Ovary (tissue), 7 donors: ENCODE measurements at regions not wholly inside any gene's neighbourhood (a gene's known extent, or its start where the extent isn't known, plus 50 kb on each side); places are given as distances from the start of the nearest gene placed in this dataset.

Experiments used
- DNase-seq, 5 donors: peaks; one replicate each; pipeline ENCODE4 v3.0.0-alpha.2; 2019 to 2020
- H3K27ac ChIP-seq, 2 donors: fragments of 200-600 bp; one replicate each; pipeline versions ENCODE4 v1.5.1 to v1.8.0; 2019 to 2022
- H3K27me3 ChIP-seq: fragments of 200-600 bp; one replicate; pipeline ENCODE4 v1.8.0; 2022
- H3K36me3 ChIP-seq: fragments of 200-600 bp; sonication (generic); one replicate; pipeline ENCODE4 v1.5.1; 2019
- H3K4me1 ChIP-seq: one replicate; pipeline ENCODE4 v1.8.1; 2013; ENCODE audit warnings: mild to moderate bottlenecking, moderate library complexity; ENCODE audit not compliant: insufficient read depth
- H3K4me3 ChIP-seq: fragments of 200-600 bp; sonication (generic); one replicate; pipeline ENCODE4 v1.5.1; 2017
- H3K9me3 ChIP-seq, 2 donors: fragments of 200-600 bp in 1 of 2; sonication (generic) in 1 of 2; one replicate each; pipeline versions ENCODE4 v1.5.1 to v1.8.1; 2013 to 2019; ENCODE audit warnings: mild to moderate bottlenecking in 1 of 2, moderate library complexity in 1 of 2
- EP300 ChIP-seq: sonication (generic); formaldehyde crosslinking; IDR thresholded peaks from one replicate; pipeline ENCODE4 v1.6.1; 2017; ENCODE audit warnings: antibody characterized with exemption
- POLR2A ChIP-seq: fragments of 450-650 bp; IDR thresholded peaks from one replicate; pipeline ENCODE4 v1.6.1; 2017; ENCODE audit warnings: antibody characterized with exemption, mild to moderate bottlenecking, moderate library complexity
- WGBS, 3 donors: extraction: QIAGEN DNeasy Blood & Tissue Kit in 1 of 3; methylation state at CpG; one replicate each; pipeline versions ENCODE4 v1.1.5 to v1.1.7; 2013 to 2017; 5-methylcytosine and 5-hydroxymethylcytosine counted together
- intact Hi-C, 4 donors: fragments of 100-400 bp; cut with DNase I; formaldehyde crosslinking; loops; one replicate each; pipeline versions ENCODE4 v1.11.0 to v1.15.1; 2022 to 2023
- TF ChIP-seq, protein P1 (sequence below), 3 donors: fragments of 450-650 bp in 2 of 3; fragments of 200-600 bp in 1 of 3; IDR thresholded peaks; one replicate each; pipeline versions ENCODE4 v1.5.1 to v1.8.0; 2016 to 2022; ENCODE audit warnings: antibody characterized with exemption in 3 of 3, mild to moderate bottlenecking in 1 of 3
- donor health status: DM: no; HTN: no; CAD: no; lungs with moderate emphysema.
- donor health status: DM: no; HTN: no; CAD: no.
- donor health status: Bipolar disorder and iron deficiency.
- donor health status: DM: no; HTN: no; CAD: no.
- donor health status: DM: yes; HTN: yes; CAD: no.

GRCh38 chr4:152070854-152071253, 310.0 kb upstream of the GATB start:
- H3K27me3 ChIP-seq, result no peaks in the 10 kb centered on the region
- H3K9me3 ChIP-seq, result no peaks in the 10 kb centered on the region
- no peak for TF ChIP-seq POLR2A
- TF ChIP-seq EP300, result no peak
- TF ChIP-seq, protein P1, sequence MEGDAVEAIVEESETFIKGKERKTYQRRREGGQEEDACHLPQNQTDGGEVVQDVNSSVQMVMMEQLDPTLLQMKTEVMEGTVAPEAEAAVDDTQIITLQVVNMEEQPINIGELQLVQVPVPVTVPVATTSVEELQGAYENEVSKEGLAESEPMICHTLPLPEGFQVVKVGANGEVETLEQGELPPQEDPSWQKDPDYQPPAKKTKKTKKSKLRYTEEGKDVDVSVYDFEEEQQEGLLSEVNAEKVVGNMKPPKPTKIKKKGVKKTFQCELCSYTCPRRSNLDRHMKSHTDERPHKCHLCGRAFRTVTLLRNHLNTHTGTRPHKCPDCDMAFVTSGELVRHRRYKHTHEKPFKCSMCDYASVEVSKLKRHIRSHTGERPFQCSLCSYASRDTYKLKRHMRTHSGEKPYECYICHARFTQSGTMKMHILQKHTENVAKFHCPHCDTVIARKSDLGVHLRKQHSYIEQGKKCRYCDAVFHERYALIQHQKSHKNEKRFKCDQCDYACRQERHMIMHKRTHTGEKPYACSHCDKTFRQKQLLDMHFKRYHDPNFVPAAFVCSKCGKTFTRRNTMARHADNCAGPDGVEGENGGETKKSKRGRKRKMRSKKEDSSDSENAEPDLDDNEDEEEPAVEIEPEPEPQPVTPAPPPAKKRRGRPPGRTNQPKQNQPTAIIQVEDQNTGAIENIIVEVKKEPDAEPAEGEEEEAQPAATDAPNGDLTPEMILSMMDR (IDR thresholded peaks at IDR 0.05), result no peak
- no peaks in the 10 kb centered on the region for H3K36me3 ChIP-seq
- intact Hi-C loops, result no loop called here
- no peak overlapping the region for H3K4me3 ChIP-seq
- H3K27ac ChIP-seq, result no peak overlapping the region
- no peak for DNase-seq
- WGBS, 3 donors, result 94 to 96% (median 94%) methylated on average over 6 of the region's 6 CpGs
- H3K4me1 ChIP-seq, result peaks cover 2% of the 10 kb centered on the region

DNA sequence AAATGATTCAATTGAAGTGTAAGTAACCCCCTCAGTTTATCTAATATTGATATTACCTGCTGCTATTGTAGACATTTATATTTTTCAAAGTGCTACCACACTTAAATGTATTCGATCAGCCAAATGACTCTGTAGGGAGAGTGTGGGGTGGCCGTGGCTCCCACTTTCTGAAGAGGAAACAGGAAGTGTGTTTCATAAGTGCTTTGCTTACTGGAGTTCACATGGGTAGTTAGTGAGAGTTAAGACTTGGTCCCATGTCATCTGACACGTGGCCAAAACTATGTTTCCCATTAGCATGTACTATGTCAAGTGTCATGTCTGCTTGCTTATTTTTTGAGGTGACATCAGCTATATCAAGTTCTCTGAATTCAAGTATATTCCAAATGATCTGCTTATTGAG, 308.1 kb upstream of the GATB start:
- H3K27ac ChIP-seq, result no peak overlapping the region
- H3K4me3 ChIP-seq, result no peak overlapping the region
- TF ChIP-seq POLR2A, result no peak
- TF ChIP-seq EP300, result no peak
- TF ChIP-seq, protein P1 (IDR thresholded peaks at IDR 0.05), result no peak
- no peaks in the 10 kb centered on the region for H3K27me3 ChIP-seq
- no peaks in the 10 kb centered on the region for H3K9me3 ChIP-seq
- no peak for DNase-seq
- WGBS, 3 donors, result 62 to 65% (median 62%) methylated on average over 3 of the region's 3 CpGs
- intact Hi-C loops, result no loop called here
- no peaks in the 10 kb centered on the region for H3K36me3 ChIP-seq
- H3K4me1 ChIP-seq, result peaks cover 2% of the 10 kb centered on the region

DNA sequence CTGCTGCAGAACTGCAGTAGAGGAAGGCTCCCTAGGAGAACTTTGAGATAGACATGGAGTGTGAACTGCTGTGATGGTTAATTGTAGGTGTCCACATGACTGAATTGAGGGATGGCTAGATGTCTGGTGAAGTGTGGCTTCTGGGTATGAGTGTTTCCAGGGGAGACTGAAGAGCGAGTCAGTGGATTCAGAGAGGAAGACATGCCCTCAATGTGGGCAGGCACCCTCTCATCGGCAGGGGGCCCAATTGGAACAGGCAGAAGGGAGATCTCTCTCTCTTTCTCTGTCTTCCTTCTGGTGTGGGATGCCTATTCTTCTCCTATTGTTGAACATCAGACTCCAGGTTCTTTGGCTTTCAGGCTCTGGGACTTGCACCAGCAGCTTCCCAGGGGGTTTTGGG, 304.7 kb upstream of the GATB start:
- no peaks in the 10 kb centered on the region for H3K27me3 ChIP-seq
- no peak overlapping the region for H3K4me3 ChIP-seq
- 90 to 96% (median 93%) methylated on average over 2 of the region's 2 CpGs for WGBS, 3 donors
- H3K36me3 ChIP-seq, result no peaks in the 10 kb centered on the region
- intact Hi-C loops, result no loop called here
- H3K4me1 ChIP-seq, result no peaks in the 10 kb centered on the region
- DNase-seq, result no peak
- H3K27ac ChIP-seq, result no peak overlapping the region
- H3K9me3 ChIP-seq, result no peaks in the 10 kb centered on the region
- TF ChIP-seq EP300 (no peak), POLR2A (no peak)
- TF ChIP-seq, protein P1 (IDR thresholded peaks at IDR 0.05), result no peak

GRCh38 chr4:152064753-152065152, 303.9 kb upstream of the GATB start:
- no peaks in the 10 kb centered on the region for H3K36me3 ChIP-seq
- no peaks in the 10 kb centered on the region for H3K4me1 ChIP-seq
- no peak for TF ChIP-seq EP300
- TF ChIP-seq, protein P1 (IDR thresholded peaks at IDR 0.05), result no peak
- no peak for TF ChIP-seq POLR2A
- no peaks in the 10 kb centered on the region for H3K27me3 ChIP-seq
- 36 to 66% (median 38%) methylated on average over 1 of the region's 1 CpG for WGBS, 3 donors
- H3K27ac ChIP-seq, result no peak overlapping the region
- H3K4me3 ChIP-seq, result no peak overlapping the region
- H3K9me3 ChIP-seq, result no peaks in the 10 kb centered on the region
- intact Hi-C loops, result no loop called here
- DNase-seq, result no peak

- H3K4me1 ChIP-seq, result no peaks in the 10 kb centered on the region
- DNase-seq, result no peak
- no peak overlapping the region for H3K27ac ChIP-seq
- no peaks in the 10 kb centered on the region for H3K27me3 ChIP-seq
- TF ChIP-seq EP300 (no peak), POLR2A (no peak)
- TF ChIP-seq, protein P1 (IDR thresholded peaks at IDR 0.05), result no peak
- intact Hi-C loops, result no loop called here
- no peaks in the 10 kb centered on the region for H3K9me3 ChIP-seq
- no peaks in the 10 kb centered on the region for H3K36me3 ChIP-seq
- WGBS, 3 donors, result 76 to 81% (median 78%) methylated on average over 2 of the region's 2 CpGs
- no peak overlapping the region for H3K4me3 ChIP-seq
Measured at GRCh38 chr4:152064282-152064681, 303.5 kb upstream of the GATB start.
